Activated naive CD4-positive, alpha-beta T cell treated with Interleukin-2 at 50 U/mL for 16 hours (primary cell): ENCODE measurements at regions not wholly inside any gene's neighbourhood (a gene's known extent, or its start where the extent isn't known, plus 50 kb on each side); places are given as distances from the start of the nearest gene placed in this dataset.

Experiments
- DNase-seq: peaks from one replicate; pipeline ENCODE4 v3.0.0-alpha.2; 2020

DNA sequence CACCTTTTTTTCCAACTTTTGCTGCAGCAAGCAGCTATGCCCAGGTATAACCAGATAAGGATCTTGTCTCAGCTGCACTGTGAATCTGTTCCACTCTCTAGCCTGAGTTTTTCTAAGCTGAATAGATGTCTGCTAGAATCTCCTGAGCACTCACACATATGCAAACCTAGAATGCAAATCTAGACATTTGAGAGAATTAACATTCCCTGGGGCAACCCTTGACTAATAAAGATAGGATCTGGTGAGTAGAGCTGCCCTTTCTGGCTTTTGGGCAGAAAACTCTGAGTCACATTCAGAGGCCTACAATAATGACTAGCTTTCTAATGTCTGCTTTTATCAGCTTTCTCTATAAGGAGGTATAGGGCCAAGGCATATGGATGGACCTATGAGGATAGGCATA is 61.4 kb upstream of the BARHL2 start:
- DNase-seq: no peak

DNA sequence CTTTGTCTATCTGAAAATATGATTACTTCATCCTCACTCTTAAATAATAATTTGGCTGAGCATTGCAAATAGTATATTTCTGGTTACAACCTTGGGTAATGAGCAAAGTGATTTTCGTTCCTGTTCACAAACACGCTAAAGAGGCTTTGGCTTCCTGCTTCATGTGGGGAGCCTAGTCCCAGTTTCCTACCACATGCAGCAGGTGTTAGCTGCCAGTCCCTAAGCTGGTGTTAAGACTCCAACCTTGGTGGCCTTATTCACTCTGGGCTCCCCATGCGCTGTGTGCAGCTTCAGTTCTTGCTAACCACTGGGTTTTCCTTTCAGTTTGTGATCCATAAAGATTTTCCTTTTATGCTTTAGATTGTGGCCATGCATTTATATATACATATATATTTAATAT is 56.7 kb upstream of the BARHL2 start:
- no peak for DNase-seq

DNA sequence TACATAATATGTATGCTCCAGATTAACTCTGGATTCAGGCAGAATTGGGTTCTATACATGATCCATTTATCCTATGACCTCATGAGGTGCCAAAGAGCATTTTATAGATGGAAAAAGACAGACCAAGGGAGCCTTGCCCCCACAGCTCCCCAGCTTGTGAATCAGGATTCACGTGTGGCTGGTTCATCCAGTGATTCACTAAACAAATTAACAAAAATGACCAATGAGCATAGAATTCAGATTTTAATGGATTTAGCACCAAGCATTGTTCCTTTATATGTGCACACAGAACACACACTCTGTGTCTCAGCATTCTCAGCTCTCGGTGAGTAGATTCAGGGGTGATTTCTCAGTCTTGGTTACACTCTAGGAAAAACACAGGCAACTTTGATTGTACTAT is 51.7 kb upstream of the BARHL2 start:
- no peak for DNase-seq

DNA sequence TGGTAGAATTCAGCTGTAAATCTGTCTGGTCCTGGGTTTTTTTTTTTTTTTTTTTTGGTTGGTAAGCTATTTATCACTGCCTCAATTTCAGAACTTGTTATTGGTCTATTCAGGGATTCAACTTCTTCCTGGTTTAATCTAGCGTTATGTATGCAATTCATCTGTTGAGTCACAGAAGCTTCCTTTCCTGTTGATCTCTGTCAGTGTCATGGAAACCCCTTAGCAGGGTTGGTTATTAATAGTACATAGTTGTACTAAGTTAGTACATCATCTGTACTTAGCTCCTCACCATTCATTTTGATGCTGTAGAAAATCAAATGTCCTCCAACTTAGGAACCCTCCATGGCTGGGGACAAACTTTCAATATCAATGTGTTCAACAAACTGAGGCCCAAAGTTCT is 51.0 kb upstream of the BARHL2 start:
- DNase-seq: no peak
